ENCODE measurements at regions not wholly inside any gene's neighbourhood (a gene's known extent, or its start where the extent isn't known, plus 50 kb on each side); places are given as distances from the start of the nearest gene placed in this dataset.

DNA sequence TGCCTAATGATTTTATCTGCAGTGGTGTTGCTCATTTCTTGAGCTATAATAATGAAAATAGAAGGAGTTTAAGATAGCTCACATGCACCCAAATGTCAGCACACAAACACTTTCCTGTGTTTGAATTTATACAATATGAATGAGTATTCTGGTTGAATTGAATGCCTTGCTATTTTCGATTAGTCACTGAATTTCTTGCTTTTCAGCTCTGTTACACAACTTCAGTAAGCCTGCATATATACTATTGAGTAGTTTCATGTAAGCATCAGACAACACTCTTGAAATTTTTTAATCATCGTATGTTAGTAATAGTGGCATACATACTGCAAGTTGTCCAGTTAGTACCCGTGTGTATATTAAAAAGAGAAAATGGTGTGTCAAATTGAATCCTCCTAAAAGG is 281.5 kb upstream of the GRIA1 start:
- no peak for TF ChIP-seq CTCF (conservative IDR thresholded peaks at IDR 0.05)
- TF ChIP-seq ZFX (IDR thresholded peaks at IDR 0.05): no peak
- no peak overlapping the region for H3K27ac ChIP-seq

- TF ChIP-seq CTCF (conservative IDR thresholded peaks at IDR 0.05) (no peak), ZFX (IDR thresholded peaks at IDR 0.05) (no peak)
- H3K27ac ChIP-seq: no peak overlapping the region
These were observed 280.8 kb upstream of the GRIA1 start for GRCh38 chr5:153209687-153210086.

DNA sequence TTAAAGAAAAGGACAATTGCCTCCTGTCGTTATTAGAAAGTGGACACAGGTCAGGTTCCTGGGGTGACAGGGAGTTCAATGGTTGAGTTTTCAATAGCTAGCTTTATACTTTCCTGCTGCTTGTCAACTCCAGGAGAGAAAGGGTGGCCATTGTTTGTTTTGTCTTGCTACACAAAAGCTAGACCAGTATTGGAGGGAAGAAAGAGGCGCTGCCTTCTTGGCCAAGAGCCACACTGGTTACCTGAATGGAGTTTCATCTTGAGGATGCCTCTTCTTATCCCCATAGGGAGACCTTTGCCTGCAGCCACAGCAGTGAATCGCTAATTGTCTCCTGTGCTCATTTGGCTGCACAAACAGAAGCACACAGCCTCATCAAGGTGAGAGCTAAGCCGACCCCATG is 279.4 kb upstream of the GRIA1 start:
- H3K27ac ChIP-seq: no peak overlapping the region
- TF ChIP-seq ZFX (IDR thresholded peaks at IDR 0.05) (no peak), CTCF (conservative IDR thresholded peaks at IDR 0.05) (no peak)

DNA sequence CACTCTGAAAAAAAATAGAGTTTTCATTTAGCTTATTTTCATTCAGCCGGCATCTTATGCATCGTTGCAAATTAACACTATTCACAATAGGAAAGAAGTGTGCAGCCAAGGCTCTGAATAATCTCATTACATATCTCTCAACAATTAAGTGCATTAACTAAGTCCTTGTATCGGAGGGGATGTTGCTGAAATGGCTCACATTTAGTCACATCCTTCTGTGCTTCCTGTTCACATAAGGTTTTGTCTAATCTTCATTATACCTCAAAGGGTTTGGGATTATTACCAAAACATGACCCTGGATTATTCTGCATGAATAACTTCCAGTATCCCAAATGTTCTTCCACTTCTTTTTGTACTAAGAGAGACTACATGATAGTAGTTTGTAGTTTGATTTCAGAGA is 278.0 kb upstream of the GRIA1 start:
- TF ChIP-seq CTCF (conservative IDR thresholded peaks at IDR 0.05): no peak
- no peak for TF ChIP-seq ZFX (IDR thresholded peaks at IDR 0.05)
- no peak overlapping the region for H3K27ac ChIP-seq

GRCh38 chr5:153222936-153223335 is 267.5 kb upstream of the GRIA1 start:
- H3K27ac ChIP-seq: no peak overlapping the region
- no peak for TF ChIP-seq CTCF (conservative IDR thresholded peaks at IDR 0.05)
- no peak for TF ChIP-seq ZFX (IDR thresholded peaks at IDR 0.05)

DNA sequence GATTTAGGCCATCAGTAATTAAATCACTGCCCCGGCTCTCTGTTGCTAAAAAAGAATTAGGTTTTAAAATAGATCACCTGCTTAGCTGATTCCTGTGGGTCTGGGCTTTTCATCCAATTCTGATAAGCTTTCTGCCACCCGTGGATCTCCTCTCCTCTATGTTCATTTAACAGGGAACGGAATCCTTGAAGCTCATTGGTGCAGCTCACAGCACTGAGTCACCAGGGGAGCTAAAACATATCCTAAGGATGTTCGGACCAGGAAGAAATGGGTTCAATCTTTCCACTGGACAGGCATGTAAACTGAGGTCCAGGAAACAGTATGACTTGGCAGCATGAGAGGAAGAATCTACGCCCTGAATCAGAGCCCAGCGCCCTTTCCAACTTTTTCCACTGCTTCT is 267.1 kb upstream of the GRIA1 start:
- H3K27ac ChIP-seq: no peak overlapping the region
- TF ChIP-seq CTCF (conservative IDR thresholded peaks at IDR 0.05) (no peak), ZFX (IDR thresholded peaks at IDR 0.05) (no peak)

DNA sequence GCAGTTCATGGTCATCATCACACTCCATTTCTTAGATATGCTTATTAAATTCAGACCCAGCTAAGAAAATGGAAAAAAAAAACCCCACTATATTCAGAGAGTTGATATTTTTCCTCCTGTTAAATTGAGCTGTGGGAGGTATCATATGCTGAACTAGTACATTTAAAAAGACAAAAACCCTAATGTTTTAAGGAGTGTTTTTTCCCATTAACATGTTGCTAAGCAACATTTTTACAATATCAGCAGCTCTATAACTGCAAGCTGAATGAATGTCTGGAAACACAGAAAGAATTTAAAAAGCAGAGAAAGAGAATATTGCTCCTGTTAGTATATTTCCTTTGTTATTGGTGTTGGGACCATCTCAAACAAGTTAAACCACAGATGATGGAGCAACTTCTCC is 265.8 kb upstream of the GRIA1 start:
- TF ChIP-seq ZFX (IDR thresholded peaks at IDR 0.05) (no peak), CTCF (conservative IDR thresholded peaks at IDR 0.05) (no peak)
- H3K27ac ChIP-seq: no peak overlapping the region

Data from C4-2B (cell line).